WERI-Rb-1 (cell line): ENCODE measurements at regions not wholly inside any gene's neighbourhood (a gene's known extent, or its start where the extent isn't known, plus 50 kb on each side); places are given as distances from the start of the nearest gene placed in this dataset.

ENCODE experiments used
- DNase-seq: peaks from one replicate; pipeline ENCODE4 v3.0.0-alpha.2; 2020
- H3K27ac ChIP-seq: fragments of 250-450 bp; sonication (Bioruptor Pico); 2 replicates; pipeline ENCODE4 v1.5.1; 2020; ENCODE audit warnings: mild to moderate bottlenecking, moderate library complexity
- H3K27me3 ChIP-seq: fragments of 250-450 bp; sonication (Bioruptor Pico); 2 replicates; pipeline ENCODE4 v1.5.1; 2021; ENCODE audit warnings: mild to moderate bottlenecking, low read depth, moderate library complexity; ENCODE audit not compliant: insufficient read depth, severe bottlenecking
- H3K36me3 ChIP-seq: fragments of 250-450 bp; sonication (Bioruptor Pico); 2 replicates; pipeline ENCODE4 v1.5.1; 2020; ENCODE audit warnings: mild to moderate bottlenecking, moderate library complexity
- H3K4me3 ChIP-seq: 2 replicates; pipeline ENCODE4 v1.5.1; 2011; ENCODE audit warnings: low read depth, mild to moderate bottlenecking, control low read depth, low read length
- H3K9me3 ChIP-seq: fragments of 250-450 bp; sonication (Bioruptor Pico); 2 replicates; pipeline ENCODE4 v1.5.1; 2021; ENCODE audit warnings: mild to moderate bottlenecking, moderate library complexity; ENCODE audit not compliant: severe bottlenecking
- TF ChIP-seq, protein P1 (sequence below): IDR thresholded peaks from 2 replicates; pipeline ENCODE4 v1.5.1; 2011; ENCODE audit warnings: low read depth, mild to moderate bottlenecking, control low read depth, inconsistent platforms, low read length

- TF ChIP-seq, protein P1, sequence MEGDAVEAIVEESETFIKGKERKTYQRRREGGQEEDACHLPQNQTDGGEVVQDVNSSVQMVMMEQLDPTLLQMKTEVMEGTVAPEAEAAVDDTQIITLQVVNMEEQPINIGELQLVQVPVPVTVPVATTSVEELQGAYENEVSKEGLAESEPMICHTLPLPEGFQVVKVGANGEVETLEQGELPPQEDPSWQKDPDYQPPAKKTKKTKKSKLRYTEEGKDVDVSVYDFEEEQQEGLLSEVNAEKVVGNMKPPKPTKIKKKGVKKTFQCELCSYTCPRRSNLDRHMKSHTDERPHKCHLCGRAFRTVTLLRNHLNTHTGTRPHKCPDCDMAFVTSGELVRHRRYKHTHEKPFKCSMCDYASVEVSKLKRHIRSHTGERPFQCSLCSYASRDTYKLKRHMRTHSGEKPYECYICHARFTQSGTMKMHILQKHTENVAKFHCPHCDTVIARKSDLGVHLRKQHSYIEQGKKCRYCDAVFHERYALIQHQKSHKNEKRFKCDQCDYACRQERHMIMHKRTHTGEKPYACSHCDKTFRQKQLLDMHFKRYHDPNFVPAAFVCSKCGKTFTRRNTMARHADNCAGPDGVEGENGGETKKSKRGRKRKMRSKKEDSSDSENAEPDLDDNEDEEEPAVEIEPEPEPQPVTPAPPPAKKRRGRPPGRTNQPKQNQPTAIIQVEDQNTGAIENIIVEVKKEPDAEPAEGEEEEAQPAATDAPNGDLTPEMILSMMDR: no peak
- Histone ChIP-seq H3K9me3 (no peaks in the 10 kb centered on the region), H3K27me3 (no peaks in the 10 kb centered on the region), H3K4me3 (no peak overlapping the region), H3K36me3 (no peaks in the 10 kb centered on the region), H3K27ac (no peak overlapping the region)
- no peak for DNase-seq
Measured at GRCh38 chr1:239682046-239682445, 295.7 kb downstream of the CHRM3 start.

DNA sequence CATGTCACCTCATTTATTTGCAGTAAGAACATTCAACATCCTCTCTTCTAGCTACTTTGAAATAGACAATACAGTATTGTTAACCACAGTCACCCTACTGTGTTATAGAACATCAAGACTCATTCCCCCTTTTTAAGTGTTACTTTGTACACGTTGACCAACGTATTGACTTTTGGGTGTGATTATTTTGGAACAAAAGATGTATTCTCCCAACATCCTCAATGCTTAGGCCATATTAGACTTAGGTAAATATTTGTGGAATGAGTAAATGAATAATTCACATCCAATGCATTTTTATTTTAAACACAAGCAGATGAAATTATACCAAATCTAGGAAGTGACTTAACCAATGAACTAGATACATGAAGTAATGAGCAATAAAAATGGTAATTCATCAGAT lies 296.6 kb downstream of the CHRM3 start:
- Histone ChIP-seq H3K9me3 (no peaks in the 10 kb centered on the region), H3K4me3 (no peak overlapping the region), H3K36me3 (no peaks in the 10 kb centered on the region), H3K27me3 (no peaks in the 10 kb centered on the region), H3K27ac (no peak overlapping the region)
- TF ChIP-seq, protein P1: no peak
- DNase-seq: no peak

GRCh38 chr1:239686386-239686785 lies 300.0 kb downstream of the CHRM3 start:
- H3K4me3 ChIP-seq: no peak overlapping the region
- H3K9me3 ChIP-seq: no peaks in the 10 kb centered on the region
- no peaks in the 10 kb centered on the region for H3K36me3 ChIP-seq
- no peak overlapping the region for H3K27ac ChIP-seq
- no peaks in the 10 kb centered on the region for H3K27me3 ChIP-seq
- TF ChIP-seq, protein P1: no peak
- DNase-seq: no peak

- DNase-seq: no peak
- H3K27ac ChIP-seq: no peak overlapping the region
- H3K9me3 ChIP-seq: no peaks in the 10 kb centered on the region
- no peaks in the 10 kb centered on the region for H3K36me3 ChIP-seq
- TF ChIP-seq, protein P1: no peak
- H3K4me3 ChIP-seq: no peak overlapping the region
- no peaks in the 10 kb centered on the region for H3K27me3 ChIP-seq
Measured at GRCh38 chr1:239696317-239696716, 309.9 kb downstream of the CHRM3 start.

GRCh38 chr1:239700667-239701066 lies 314.3 kb downstream of the CHRM3 start:
- TF ChIP-seq, protein P1: no peak
- DNase-seq: no peak
- Histone ChIP-seq H3K4me3 (no peak overlapping the region), H3K36me3 (no peaks in the 10 kb centered on the region), H3K27ac (no peak overlapping the region), H3K27me3 (no peaks in the 10 kb centered on the region), H3K9me3 (no peaks in the 10 kb centered on the region)

- Histone ChIP-seq H3K4me3 (no peak overlapping the region), H3K27me3 (no peaks in the 10 kb centered on the region), H3K36me3 (no peaks in the 10 kb centered on the region), H3K27ac (no peak overlapping the region), H3K9me3 (no peaks in the 10 kb centered on the region)
- TF ChIP-seq, protein P1: no peak
- no peak for DNase-seq
Measured at GRCh38 chr1:239703075-239703474, 316.7 kb downstream of the CHRM3 start.
